HG02642 (cell line): ENCODE measurements at regions not wholly inside any gene's neighbourhood (a gene's known extent, or its start where the extent isn't known, plus 50 kb on each side); places are given as distances from the start of the nearest gene placed in this dataset.
A peak's percentile ranks its signal among the peaks of the same experiment; 100 is the strongest.

Experiments used
- ATAC-seq: cut with Tn5 transposase; IDR thresholded peaks from one replicate; pipeline ENCODE4 v1.9.1; 2021; ENCODE audit warnings: mild to moderate bottlenecking; ENCODE audit not compliant: unreplicated experiment, poor library complexity

DNA sequence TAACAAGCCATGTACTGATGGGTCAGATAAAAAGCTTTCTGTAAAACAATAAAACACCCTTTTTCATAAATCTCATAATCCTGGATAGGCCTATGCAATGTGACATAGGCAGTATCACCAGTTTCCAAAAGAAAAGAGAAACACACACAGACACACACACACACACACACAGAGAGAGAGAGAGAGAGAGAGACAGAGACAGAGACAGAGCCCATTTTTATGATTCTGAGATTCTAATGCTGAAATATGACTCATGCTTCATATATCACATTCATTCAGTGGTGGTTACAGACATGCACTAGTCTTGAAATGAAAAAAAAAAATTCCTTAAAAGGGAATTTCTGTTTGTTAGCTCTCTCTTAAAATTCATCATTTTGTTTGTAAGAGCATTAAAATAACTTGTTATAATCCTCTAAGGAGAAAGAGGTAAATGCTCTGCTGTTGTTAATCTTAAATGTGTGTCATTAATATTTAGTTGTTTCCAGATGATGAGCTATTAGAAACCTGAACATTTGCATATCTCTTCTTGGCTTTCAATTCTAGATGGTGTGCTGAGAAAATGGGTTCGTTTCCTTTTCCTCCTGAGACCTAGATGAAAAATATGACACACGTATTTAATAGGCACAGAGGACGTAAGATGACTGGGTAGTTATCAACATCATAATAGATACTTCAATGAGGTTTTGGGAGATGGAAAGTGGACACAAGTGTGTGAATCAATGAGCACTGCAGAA is 1598.7 kb upstream of the ACVR2A start:
- ATAC-seq: peak; percentile 47

DNA sequence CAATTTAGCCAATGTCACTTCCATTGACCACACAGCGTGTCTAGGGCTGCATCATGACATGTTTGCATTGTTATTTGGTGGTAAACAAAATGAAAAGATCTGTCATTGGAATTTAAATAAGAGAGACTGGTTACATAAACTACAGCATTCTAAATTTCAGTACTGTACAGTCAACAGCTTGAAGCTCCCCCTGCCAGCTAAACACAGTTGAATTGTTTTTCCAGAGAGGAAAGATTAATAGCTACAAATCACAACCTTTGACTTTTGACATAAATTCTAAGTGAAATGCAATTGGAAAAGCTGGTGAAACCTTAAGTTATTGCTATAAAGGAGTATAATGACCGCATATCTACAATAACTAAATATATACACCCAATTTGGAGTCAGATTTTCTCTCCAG is 1600.0 kb upstream of the ACVR2A start:
- no peak for ATAC-seq

DNA sequence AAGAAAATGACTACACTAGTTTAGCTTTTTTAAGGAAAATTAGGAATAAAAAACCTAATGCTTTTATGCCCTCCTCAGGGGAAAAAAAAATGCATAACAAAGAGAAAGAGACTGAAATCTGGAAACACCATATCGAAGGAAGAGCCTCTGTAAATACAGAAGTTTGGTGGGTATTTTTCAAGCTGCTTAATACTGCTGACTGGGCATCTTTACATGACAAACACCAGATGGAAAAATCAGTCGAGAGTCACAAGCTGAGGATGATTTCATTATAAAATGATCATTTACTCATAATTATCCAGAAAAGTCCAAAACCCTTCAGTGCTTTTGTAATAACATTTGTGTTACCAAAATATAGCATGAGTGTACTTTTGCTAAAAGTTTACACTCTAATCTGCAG is 1600.7 kb upstream of the ACVR2A start:
- no peak for ATAC-seq

DNA sequence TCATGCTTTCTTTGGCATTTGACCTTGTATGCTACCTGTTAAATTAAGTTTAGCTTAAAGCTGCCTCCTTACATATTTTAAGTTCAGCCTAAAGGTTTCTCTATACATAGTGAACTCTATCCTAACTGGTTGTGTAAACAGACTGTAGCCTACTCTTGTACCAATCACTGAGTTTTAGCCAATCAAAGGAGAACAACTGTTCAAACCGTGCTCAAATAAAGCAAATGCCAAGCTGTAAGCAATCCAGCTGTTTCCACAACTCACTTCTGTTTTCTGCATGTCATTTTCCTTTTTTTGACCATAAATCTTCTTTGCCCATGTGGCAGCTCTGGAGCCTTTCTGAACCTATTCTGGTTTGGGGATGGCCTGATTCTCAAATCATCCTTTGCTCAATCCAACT is 1603.8 kb upstream of the ACVR2A start:
- ATAC-seq: no peak

DNA sequence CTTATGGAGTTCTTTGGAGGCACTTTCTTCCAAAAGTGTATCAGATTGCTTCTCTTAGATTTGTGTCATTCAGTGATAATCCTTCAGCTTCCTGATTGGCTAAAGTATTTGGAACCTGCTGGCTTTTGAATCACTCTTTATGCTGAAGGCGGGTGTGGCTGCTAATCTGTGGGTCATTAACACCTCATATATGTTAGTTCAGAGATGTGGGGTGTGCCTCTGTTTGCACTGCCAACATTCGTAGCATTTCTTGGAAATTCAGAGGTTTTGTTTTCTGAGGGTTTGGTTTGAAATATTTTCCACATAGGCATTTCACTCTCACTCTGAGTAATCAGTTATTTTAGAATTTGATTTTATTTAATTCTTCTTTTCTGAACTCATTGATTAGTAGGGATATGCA is 1604.4 kb upstream of the ACVR2A start:
- no peak for ATAC-seq

DNA sequence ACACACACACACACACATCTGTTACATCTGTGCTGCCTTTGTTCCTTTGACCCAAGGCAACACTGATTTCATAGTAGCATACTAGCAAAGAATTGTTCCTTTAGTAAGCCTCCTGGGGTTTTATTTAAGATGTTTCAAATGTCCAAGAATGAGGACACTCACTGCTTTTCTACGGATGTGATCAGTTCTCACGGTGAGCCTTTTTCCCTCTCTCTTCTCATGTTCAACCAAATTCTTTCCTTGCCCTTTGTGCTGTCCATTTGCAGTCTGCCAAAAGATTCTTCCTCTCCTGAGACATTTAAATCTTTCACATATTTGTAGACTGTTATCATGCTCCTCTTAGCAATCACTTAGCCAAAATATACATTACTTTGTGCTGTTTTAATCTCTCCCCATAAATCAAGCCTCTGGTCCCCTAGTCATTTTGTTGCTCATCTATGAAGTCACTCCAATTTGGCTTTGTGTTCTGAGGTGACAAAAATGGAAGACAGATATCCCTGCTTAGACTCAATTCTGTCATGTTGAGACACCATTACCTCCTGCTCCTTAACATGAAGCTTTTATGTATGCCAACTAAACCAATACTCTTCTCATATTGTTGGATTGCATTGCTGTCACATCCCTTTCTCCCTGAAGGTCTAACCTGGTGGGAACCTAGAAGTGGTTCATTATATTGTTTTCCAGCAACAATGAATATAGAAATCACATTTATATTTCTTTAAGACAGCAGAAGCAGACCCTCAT is 1605.3 kb upstream of the ACVR2A start:
- no peak for ATAC-seq

DNA sequence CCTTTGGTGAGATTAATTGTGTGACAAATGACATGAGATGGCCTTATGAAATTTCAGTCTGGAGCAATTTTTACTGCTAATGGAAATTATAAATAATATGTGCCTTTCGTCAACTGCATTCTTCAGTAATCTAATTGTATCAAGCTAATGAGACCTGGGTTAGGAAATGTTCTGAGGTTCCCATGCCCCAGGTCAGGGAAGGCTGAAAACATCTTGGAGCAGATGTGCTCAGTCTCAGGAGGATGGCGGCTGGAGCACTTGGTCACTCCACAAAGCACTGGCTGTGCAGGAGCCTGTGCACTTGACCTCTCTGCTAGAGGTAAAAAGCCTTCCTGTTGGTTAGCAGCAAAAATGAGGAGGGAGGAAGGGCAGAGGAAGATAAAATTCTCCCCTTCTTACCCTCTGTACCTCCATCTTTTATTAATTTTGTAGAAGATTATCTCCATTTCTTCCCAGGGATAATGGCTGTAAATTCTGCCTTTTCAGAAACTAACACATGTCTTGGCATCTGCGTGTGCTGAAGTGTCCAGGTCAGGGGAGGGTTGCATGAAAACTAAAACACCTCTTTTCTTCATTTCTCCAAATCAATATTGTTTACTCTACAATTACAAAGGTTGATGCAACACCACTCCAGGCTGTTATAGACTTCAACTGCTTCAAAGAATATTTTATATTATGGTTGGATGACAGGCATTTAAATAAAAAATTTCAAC is 1606.4 kb upstream of the ACVR2A start:
- ATAC-seq: no peak

DNA sequence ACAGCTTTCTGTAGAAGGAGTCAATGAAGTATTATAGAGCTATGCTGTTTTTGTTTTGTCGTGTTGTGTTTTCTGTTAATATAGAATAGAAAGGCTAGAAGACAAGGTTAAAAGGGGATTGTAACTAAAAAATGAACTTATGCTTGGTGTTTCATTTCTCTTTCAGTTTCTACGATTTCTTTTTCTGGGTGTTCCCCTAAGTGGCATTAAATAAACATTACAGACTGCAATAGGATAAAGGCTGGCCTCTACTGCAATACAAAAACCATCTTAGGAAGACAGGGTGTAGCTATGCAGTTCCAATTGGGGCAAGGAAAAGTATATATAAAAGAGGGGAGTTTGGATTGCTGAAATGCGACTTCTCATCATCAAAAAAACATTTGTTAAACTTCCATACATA is 1609.7 kb upstream of the ACVR2A start:
- no peak for ATAC-seq

DNA sequence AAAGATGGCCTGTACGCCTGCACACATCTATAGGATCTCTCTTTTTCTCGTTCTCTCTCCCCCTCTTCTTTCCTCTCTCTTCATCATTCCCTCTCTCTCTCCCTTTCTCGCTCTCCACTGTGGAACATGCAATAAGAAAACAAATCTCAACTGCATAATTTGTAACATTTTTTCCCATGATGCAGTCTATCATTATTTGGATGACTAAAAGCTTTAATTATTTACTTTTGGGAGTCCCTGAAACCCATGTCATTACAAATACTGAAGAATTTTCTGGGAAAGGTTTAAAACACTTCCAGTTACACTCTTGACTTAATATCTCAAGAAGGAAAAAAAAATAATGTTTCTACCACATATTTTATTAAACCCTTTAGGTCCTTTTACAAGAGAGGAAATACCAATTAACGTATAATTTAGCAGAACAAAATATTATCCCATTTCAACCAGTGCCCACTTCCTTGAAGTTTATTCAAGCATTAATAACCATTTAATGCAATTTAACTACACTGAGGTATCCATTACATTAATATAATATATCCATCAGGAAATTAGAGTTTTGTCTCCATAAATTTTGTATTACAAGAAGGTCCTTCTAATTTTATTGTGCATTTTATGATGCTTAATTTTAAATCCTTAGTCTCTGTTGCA is 1615.2 kb upstream of the ACVR2A start:
- no peak for ATAC-seq

DNA sequence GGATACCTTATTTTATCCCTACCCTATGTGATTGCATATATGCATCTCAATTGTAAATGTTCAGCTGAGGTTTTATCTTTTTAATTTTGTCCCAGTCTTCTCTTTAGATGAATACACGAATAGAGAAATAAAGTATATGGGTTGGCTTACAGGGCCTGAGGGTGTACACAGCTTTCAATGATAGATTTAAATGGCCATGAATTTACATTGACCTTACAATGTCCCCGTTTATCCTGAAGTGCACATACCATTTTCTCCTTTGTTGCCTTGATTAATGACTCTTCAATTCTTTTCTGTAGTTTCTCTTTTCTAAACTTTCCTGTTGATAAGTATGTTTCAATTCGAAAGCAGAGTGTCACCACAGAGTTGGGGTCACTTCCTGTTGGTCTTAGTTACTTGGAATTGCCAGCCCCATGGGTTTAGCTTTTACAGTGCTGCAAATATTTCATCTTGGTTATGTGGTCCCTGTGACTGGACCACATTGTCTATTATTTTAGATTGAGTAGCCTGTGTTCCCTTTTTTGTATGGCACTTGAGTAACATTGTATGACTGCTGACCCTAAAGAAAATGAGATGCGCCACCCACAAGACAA is 1616.3 kb upstream of the ACVR2A start:
- ATAC-seq: peak; percentile 66

DNA sequence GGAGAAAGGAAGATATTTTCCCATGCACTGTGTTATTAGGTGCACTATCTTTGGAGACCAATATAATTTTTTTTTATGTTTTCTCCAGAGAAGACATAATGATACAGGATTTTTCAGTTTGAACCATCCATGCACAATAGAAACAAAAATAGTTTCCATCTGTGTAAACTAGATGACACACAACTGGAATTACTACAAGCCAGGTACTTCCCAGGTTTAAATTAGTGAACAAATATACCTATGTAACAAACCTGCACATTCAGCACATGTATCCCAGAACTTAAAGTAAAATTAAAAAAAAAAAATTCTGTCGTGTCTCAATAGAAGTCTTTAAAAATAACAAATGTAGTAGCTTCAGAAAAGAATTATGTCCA is 1616.8 kb upstream of the ACVR2A start:
- ATAC-seq: no peak

DNA sequence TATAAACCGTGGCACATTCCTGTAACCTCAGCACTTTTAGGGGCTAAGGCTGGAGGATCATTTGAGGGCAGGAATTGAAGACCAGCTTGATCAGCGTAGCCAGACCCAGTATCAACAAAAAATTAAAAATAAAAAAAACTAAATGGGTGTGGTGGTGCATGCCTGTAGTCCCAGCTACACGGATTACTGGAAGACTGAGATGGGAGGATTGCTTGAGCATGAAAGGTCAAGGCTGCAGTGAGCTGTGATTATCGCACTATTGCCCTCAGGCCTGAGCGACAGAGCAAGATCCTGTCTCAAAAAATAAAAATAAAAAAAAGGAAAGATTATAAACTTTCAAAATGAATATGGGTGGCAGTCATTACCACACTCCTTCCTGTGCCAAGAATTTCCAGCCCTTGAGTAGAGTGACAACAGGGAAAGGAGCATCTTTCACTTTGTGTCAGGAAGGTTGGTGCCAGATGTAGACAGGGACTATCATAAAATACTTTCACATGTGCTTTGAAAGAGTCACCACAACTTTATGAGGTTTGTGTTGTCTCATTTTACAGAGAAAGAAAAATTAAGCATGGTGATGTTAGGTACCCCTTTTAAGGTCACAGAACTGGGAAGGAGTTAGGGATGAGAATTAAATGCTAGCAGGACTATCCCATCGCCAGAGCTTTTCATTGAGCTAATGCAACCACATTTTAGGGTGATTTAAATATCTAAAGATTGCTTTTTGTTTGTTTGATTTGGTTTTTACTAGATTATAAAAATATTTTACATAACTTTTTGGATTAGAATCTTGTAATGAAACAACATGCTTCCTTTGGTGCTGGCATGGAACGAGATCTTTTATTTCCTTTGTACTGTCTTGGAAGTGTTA is 1617.4 kb upstream of the ACVR2A start:
- no peak for ATAC-seq

DNA sequence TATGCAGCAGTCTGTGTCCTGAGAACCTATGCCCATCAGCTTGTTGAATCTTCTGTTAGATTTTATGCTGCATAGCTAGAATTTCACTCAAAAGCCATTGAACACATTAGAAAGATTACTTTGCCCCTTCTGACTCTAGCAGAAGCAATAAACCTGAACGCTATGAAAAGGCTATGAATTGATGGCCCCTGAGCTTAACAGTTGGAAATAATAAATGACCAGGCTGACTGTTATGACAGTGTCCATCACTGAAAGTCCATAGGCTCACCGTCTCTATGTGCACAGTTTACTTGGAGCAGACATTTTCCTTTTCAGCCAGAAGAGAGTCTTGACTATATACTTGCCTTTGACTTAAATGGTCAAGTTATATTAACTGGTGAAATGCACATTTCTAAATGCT is 1618.8 kb upstream of the ACVR2A start:
- no peak for ATAC-seq

DNA sequence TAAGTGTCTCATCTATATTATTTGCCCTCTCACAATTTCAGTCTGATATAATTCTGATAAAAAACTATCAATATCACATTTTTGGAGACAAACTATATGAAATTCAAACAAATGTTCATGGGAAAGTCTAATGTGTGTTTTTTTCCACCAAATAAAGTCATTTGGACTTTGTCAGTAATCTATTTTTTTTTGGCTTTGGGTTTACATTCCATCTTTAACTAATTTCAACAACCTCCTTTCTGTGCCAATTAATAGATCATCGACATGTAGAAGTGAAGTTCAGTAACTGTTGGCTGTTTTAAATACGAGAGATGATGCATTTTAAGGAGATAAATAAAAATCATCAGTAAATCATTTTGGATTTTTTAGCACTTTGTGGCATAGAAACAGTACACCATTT is 1623.0 kb upstream of the ACVR2A start:
- no peak for ATAC-seq

DNA sequence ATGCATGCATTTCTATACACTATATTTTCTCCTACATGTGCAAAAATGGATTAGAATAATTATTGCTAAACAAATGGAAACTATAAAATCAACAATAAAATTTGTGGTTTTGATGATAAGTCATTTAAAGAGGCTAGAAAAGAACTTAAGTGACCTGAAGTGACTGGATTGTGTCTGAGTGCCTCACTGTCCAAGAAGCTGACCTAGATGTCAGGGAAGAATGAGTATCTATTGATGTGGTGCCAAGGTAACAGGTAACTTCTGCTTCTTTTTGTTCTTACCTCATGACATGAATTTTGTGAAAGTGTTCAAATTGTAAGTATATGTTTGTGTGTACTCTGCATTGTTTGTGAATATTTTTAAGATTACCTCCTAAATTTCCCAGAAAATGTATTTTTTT is 1623.9 kb upstream of the ACVR2A start:
- no peak for ATAC-seq

DNA sequence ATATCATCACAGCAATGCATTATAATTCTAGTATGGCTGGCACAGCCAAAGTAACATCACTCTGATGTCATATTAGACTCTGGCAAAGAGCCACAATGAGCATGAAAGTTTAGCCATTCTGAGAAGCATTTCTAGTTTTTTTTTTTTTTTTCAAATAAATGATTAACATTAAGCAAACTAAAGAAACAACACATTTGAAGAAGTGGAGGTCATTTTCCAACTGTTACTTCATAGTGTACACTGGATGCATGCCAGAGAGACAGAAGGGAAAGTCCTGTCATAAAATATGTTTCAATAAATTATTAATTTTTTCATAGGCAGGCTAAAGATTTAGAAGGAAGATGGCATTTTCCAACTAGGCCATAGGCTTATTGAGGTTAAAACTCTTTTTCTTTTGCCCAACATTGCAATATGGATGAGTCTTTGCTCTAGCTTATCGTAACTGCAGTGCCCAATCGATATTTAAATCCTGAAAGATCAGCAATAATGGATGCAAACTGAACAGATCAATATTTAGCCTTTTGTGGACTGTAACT is 1630.4 kb upstream of the ACVR2A start:
- ATAC-seq: no peak

DNA sequence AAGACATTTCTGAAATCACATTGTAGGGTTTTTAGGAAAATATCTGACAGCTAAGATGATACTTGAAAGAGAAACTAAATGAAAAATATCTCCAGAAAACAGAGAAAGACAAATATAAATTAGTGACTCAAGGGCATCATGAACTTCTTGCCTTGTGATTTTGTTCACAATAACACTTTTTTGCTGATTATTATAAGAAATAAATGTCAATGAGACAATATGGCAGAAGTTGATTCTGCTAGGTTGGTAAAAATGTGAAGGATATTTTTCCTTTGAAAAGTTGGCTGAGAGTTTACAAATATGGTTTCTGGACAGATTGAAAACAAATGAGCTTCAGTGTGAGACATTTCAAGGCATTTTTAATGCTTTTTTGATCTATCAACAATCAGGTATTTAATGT is 1631.2 kb upstream of the ACVR2A start:
- no peak for ATAC-seq

DNA sequence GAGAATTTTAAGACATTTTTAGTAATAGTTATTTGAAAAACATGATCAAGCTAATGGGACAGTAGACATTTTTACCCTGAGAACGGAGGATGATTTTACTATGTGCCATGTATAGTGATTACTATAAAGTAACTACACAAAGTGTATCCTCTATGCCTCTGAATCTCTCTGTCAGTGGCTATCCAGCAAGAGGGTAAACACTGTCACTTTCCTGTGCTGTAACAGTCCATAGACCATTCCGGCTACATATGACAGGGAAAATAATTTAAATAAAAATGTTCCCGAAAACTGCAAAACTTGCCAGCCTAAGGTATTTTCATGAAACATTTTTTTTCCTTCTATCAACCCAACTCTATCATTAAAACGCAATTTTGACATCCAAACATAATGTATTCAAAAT is 1632.2 kb upstream of the ACVR2A start:
- no peak for ATAC-seq

DNA sequence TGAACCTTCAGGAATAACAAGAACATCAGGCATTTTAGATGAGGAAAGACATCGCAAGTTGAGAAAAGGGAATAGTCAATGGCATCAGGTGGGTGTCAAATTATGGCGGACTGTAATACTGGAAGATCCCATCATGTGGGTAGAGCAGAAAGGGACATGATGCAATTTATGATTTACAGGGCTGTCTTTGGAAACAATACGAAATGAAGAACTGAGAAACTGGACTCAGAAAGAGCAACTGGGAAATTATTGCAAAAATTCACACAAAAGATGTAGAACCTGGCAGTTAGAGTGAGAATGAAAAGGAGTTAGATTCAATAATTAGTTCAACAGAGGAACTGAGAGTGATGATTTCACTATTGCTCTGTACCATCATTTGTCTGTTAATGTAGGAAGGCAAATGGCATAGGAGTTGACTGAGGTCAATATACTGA is 1635.0 kb upstream of the ACVR2A start:
- ATAC-seq: no peak
